Stimulated activated CD4-positive, alpha-beta T cell treated with anti-CD3 and anti-CD28 coated beads, TNF-alpha, amount 100 ng/mL, for 24 hours (primary cell): ENCODE measurements at regions not wholly inside any gene's neighbourhood (a gene's known extent, or its start where the extent isn't known, plus 50 kb on each side); places are given as distances from the start of the nearest gene placed in this dataset.
"Not testable (repeated sequence)": the region's sequence is repeated elsewhere in the genome, so short reads cannot be mapped to it uniquely, and the experiment has no call there.

Source experiments
- DNase-seq, 3 experiments: peaks; one replicate each; pipeline ENCODE4 v3.0.0-alpha.2; 2020; ENCODE audit warnings: low read depth in 3 of 3

GRCh38 chr14:89065879-89066278 is 241.4 kb downstream of the TTC8 start:
- DNase-seq = no peak

GRCh38 chr14:89067293-89067972 is 243.0 kb downstream of the TTC8 start:
- DNase-seq = no peak

GRCh38 chr14:89078021-89078795 is 253.8 kb downstream of the TTC8 start:
- no peak for DNase-seq

GRCh38 chr14:89085231-89085731 is 260.8 kb downstream of the TTC8 start:
- no peak for DNase-seq

- no peak for DNase-seq
These were observed 261.4 kb downstream of the TTC8 start for GRCh38 chr14:89085737-89086382.

- no peak for DNase-seq
These were observed 264.1 kb downstream of the TTC8 start for GRCh38 chr14:89088530-89088929.

- no peak for DNase-seq
These were observed 264.9 kb downstream of the TTC8 start for GRCh38 chr14:89089330-89089729.

- no peak for DNase-seq
These were observed 267.3 kb downstream of the TTC8 start for GRCh38 chr14:89091781-89092180.

DNA sequence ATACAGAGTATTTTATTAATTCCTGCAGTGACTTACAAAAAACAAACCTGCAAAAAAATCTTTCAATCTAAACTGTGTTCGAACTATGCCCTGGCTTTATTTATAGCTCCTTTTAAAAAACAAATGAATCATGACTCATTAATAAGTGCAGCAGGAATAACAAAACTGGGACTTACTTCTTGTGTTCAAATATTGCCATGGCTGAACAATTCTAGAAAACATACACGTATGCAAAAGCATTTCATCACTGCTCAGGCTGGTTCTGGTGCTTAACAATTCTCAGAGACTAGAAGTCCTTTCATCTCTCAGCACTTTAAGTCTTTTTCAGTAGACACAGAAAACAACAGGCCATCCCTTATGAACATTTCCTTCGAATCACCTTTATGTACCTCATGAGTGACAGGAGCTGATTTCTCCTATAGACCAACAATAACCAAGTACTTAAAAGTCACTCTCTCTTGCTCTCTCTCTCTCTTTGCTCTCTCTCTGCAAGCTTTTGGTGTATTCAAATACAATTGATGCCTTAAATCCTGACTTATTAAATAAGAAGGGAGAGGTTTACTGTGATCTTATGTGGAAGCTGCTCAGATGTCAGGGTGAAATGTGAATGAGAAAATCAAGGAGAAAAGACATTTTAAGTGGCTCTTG is 268.8 kb downstream of the TTC8 start:
- no peak for DNase-seq

- DNase-seq = no peak
These were observed 270.6 kb downstream of the TTC8 start for GRCh38 chr14:89095036-89095435.

GRCh38 chr14:89096946-89097345 is 272.5 kb downstream of the TTC8 start:
- DNase-seq = no peak

- DNase-seq = no peak
These were observed 273.8 kb downstream of the TTC8 start for GRCh38 chr14:89098254-89098653.

- not testable (repeated sequence) for DNase-seq
These were observed 279.8 kb downstream of the TTC8 start for GRCh38 chr14:89104171-89104817.

- DNase-seq = not testable (repeated sequence)
These were observed 280.4 kb downstream of the TTC8 start for GRCh38 chr14:89104861-89105260.
